DMS 273 (cell line): ENCODE measurements at regions not wholly inside any gene's neighbourhood (a gene's known extent, or its start where the extent isn't known, plus 50 kb on each side); places are given as distances from the start of the nearest gene placed in this dataset.

Experiments used
- DNase-seq: peaks from one replicate; lab custom pipeline; 2025; ENCODE audit not compliant: unreplicated experiment; lab: John Stamatoyannopoulos, UW

DNA sequence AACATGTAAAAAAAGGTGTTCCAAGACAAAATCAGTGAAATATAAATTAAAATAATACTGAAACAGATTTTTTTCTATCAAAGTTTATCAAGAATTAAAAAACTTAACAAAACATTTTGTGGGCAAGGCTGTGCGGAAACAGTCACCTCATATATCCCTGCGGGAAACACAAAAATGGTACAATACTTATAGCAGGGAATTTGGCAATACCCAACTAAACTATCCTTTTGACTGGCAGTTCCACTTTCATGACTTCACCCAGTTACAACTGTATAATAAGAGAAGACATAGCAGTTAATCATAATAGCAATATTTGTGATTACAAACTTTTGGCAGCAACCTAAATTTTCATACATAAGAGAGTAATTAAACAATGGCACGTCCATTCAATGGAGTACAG is 121.5 kb upstream of the EGLN3 start:
- no peak for DNase-seq

- no peak for DNase-seq
Observed at GRCh38 chr14:34070917-34071407, 120.1 kb upstream of the EGLN3 start.

DNA sequence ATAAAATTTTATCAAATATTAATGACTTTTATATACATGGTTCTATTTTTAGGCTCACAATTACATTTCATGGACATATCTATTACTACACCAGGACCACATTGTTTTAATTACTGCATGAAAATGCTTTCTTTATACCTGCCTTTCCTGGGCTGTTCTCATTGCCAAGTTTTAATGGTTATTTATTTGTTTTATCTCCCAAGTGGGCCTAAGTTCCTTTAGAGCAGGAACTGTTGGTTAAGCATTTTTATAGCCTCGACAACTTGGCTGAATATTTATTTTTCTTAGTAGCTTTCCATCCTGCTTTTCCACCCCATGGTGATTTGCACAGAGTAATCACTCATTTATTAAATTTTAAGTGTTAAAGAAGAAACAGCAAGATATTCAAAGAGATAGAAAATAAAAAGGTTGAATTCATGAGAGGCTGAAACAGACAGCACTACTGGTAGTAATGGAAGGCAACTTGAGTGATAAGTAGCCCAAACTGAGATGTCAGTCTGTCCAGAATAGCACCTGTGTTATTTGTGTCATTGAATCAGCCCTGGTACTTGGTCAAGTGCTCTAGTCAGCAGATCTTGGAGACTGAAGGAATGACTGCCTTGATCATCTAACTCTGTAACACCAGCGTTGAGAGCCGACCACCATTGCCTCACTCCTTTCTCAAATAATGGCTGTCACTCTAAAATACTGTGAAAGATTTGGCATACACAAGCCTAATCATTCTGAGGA is 119.1 kb upstream of the EGLN3 start:
- DNase-seq = no peak

DNA sequence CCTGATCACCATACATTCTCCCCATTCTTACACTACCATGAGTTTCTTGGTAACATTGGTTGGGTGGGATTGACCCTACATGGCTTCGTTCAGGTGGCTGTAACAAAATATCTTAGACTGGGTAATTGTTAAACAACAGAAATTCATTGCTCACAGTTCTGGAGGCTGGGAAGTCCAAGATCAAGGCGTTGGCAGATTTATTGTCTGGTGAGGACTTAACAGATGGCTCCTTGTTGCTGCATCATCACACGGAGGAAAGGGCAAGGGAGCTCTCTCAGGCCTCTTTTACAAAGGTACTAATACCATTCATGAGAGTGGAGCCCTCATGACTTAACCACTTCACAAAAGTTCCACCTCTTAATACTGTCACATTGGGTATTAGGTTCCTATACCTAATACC is 116.7 kb upstream of the EGLN3 start:
- DNase-seq = peak; percentile 48

DNA sequence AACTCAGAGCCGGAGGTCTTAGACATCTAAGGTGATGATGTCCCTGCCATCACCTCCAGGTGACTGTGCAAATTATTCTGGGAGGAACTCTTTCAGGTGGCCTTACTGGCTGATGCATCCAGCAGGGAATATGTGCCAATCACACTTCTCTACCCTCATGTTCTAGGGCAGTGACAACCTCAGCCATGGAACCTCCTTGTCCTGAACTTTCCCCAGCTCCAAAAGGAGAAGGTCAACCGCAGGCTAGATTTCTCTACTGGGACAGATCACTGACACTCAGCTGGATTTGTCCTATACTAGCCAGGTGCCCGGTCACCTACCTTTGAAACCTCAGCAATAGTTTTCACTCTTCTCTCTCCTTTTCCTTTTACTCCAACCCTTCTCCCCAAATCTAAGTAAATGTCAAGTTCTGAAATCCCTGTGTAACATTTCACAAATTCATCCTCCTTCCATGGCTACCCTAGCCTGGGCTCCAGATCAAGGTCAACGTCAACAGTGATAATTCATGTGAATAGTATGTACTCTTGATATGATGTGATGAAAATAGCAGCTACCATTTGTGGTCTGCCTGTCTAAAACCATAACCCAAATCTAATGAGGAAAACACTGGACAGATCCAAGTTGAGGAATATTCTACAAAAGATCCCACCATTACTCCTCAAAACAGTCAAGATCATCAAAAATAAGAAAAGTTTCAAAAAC is 115.0 kb upstream of the EGLN3 start:
- DNase-seq = no peak

GRCh38 chr14:34065236-34065635 is 114.4 kb upstream of the EGLN3 start:
- no peak for DNase-seq

DNA sequence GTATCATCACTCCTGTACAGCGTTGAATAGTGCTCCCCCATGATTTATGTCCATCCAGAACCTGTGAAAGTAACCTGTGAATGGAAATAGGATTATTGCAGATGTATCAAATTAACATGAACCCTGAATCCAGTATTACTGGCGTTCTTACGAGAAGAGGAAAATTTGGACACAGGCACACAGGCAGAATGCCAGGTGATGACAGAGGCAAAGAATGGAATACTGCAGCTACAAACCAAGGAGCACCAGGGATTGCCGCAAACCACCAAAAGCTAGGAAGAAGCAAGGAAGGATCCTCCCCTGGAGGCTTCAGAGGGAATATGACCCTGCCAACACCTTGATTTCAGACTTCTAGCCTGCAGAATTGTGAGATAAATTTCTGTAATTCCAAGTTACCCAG is 113.5 kb upstream of the EGLN3 start:
- DNase-seq = no peak

- DNase-seq = no peak
Observed at GRCh38 chr14:34063470-34064164, 112.7 kb upstream of the EGLN3 start.

DNA sequence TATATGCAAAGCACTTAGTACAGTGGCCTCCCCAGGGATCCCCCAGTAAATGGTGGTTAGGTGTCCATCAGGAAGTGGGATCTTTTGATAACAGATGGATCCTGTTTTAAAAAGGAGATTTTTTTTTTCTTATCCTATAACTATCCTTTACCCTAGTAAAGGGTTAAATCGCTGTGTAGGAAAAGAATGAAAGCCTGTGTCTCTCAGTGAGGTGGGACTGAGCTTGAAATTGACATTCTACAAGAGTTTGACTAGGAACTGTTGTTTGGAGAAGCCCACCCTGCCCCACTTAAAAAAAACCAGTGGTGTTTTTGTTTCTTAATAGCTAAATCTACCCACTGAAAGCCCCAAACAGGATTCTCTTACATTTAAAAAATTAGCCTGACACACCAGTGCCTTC is 112.2 kb upstream of the EGLN3 start:
- DNase-seq = no peak

GRCh38 chr14:34062353-34062973 is 111.6 kb upstream of the EGLN3 start:
- no peak for DNase-seq

GRCh38 chr14:34060651-34060999 is 109.8 kb upstream of the EGLN3 start:
- no peak for DNase-seq

DNA sequence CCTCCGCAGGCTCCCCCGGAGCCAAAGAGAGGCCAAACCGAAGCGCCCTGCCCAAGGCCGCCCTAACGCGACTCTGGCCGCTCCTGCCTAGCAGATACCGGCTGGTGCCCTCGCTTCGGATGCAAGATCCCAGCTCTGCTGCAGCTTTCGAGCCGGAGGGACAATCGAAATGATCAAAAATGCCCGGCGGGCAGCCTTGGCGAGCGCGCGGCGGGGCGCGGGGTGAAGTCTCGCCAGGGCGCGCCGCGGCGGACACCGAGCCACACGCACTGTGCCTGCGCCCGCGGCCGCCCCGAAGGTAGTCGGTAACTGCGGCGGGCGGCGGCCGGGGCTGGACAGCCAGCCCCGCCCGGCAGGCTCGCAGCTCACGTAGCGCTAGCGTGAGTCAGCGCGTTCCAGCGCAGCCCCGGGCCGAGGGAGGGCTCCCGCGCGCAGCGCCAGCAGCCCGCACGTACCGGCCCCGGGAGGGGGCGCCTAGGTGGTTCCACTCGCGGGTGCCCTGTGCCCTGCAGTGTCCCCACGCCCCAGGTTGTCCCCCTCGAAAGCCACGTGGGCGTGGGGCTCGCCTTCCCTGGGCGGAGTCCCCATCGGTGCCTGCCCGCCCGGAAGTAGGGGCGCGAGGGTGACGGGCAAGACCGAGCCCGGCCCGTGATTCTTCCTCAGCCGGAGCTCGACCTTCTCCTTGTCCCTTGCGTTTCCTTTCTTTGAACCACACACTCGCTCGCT is 109.2 kb upstream of the EGLN3 start:
- peak; percentile 85 for DNase-seq

- no peak for DNase-seq
Observed at GRCh38 chr14:34059037-34059924, 108.4 kb upstream of the EGLN3 start.

GRCh38 chr14:34058510-34058909 is 107.6 kb upstream of the EGLN3 start:
- DNase-seq = no peak

- DNase-seq = no peak
Observed at GRCh38 chr14:34056046-34056445, 105.2 kb upstream of the EGLN3 start.

DNA sequence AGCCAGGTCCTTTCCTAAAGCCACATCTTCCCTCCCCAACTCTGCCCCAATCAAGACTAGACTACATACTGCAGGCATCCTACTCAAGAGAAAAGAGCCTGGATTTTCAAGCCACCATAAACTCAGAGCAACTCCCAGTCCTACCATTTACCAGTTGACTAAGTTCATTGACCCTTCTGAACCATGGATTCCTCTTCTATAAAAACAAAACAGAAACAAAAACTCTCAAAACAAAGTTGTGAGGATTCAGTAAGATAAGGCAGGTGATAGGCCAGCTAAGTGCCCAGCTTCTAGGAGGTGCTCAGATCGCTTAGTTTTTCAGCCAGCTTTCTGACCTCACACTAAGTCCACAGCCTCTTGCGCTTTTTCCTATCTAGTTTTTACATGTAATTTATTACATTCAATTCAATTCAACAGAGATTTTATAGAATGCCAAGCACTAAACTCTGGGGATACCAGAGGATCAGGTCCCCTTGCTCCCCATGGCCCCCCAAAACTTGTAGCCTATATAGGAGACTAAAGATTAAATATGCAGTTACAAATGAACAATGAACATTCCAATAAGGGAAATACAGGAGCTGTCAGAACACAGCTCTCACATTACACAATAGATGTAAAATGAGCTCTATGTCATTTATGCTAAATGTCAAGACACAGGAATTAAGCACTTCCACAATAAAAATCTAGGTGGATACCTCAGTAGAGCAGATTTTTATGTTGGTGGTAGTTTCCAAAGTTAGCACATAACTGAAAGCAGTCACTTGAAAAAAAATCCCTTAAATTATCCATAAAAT is 104.5 kb upstream of the EGLN3 start:
- no peak for DNase-seq

DNA sequence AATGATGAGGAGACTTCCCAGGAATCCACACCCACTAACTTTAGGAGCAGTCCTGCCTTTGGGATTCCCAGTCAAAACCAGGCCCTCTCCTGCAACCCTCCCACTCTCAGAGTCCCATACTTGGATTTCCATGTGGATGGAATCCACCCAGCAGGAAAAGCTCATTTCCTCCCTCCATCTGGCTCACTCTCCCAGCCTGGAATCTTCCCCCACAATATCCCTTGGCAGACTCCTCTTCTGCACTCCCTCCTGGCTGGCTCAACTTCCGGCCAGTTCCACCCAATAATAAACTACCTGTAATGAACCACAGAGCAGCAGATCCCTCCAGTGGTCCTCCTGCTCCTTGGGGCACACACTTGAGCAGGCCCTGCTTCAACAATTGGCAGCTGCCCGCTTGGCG is 102.8 kb upstream of the EGLN3 start:
- DNase-seq = peak; percentile 44

DNA sequence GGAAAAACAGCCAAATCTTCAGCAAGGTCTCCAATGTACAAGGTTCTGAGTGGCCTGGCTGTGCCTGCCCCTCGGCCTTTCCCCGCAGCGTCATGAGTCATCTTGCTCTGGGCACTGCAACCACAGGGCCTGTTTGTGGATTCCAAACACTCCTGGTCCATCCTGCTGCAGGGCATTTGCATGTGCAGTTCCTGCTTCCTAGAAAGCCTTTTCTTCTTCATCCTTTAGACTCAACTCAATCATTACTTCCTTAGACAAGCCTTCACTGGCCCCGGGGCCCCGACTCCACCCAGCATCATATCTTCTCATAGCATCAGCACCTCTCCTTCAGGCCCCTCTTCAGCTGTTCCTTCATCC is 101.8 kb upstream of the EGLN3 start:
- no peak for DNase-seq

DNA sequence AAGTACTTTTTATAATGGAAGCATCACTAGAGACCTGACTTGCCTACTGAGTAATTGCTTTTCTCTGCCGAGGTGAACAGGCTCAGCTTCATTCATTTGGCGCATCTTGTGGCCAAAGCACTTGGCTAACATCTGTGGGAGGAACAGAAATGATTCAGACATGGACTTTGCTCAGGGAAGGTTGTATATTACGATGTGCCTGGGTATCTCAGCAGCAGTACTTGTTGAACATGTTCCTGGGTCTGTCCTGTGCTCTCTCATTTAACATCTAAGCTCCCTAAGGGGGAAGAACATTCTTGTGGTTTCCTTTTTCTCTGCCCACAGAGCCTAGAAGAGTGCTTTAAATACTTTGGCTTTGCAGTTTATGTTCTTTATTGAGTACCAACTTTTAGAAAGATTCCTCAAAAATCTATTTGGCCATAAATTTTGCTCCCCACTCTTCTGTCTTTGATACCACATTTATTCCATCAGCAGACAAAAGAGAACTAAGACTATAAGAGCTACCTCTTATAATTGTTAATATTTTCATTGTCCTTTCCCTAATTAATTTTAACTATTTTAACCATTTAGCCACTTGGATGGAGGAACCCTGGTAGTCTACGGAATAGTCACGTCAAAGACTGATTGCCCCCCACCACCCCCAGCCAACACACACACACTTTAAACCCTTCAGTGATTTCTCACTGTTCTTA is 101.2 kb upstream of the EGLN3 start:
- no peak for DNase-seq
